Tibial nerve (tissue), 4 donors: ENCODE measurements at regions not wholly inside any gene's neighbourhood (a gene's known extent, or its start where the extent isn't known, plus 50 kb on each side); places are given as distances from the start of the nearest gene placed in this dataset.

ENCODE experiments used
- DNase-seq, 2 donors: peaks; one replicate each; pipeline ENCODE4 v3.0.0-alpha.2; 2019; ENCODE audit warnings: low spot score in 2 of 2
- H3K27ac ChIP-seq, 4 donors: fragments of 200-600 bp; sonication (generic) in 3 of 4; one replicate each; pipeline ENCODE4 v1.5.1; 2017 to 2019; ENCODE audit warnings: mild to moderate bottlenecking in 1 of 4
- H3K27me3 ChIP-seq, 2 donors: fragments of 200-600 bp; sonication (generic) in 1 of 2; one replicate each; pipeline versions ENCODE4 v1.5.1 to v1.6.0; 2017 to 2019
- H3K36me3 ChIP-seq, 3 donors: fragments of 200-600 bp; sonication (generic); one replicate each; pipeline ENCODE4 v1.5.1; 2018 to 2019
- H3K4me1 ChIP-seq, 4 donors: fragments of 200-600 bp; sonication (generic) in 3 of 4; one replicate each; pipeline ENCODE4 v1.5.1; 2017 to 2019
- H3K4me3 ChIP-seq, 4 donors: fragments of 200-600 bp; sonication (generic) in 3 of 4; one replicate each; pipeline ENCODE4 v1.5.1; 2017 to 2019; ENCODE audit warnings: mild to moderate bottlenecking in 1 of 4, moderate library complexity in 1 of 4
- H3K9me3 ChIP-seq, 4 donors: fragments of 200-600 bp; sonication (generic) in 3 of 4; one replicate each; pipeline ENCODE4 v1.5.1; 2017 to 2019
- CTCF ChIP-seq, 5 experiments: fragments of 200-600 bp in 3 of 5; fragments of 450-650 bp in 2 of 5; sonication (generic) in 3 of 5; IDR thresholded peaks; one replicate each; pipeline ENCODE4 v1.5.1; 2016 to 2019; ENCODE audit warnings: antibody characterized with exemption in 5 of 5, mild to moderate bottlenecking in 3 of 5, moderate library complexity in 2 of 5
- EP300 ChIP-seq, 2 donors: sonication (generic); formaldehyde crosslinking; IDR thresholded peaks; one replicate each; pipeline ENCODE4 v1.6.1; 2017; ENCODE audit warnings: antibody characterized with exemption in 2 of 2, mild to moderate bottlenecking in 1 of 2
- POLR2A ChIP-seq, 2 donors: fragments of 450-650 bp; IDR thresholded peaks; one replicate each; pipeline ENCODE4 v1.6.1; 2017; ENCODE audit warnings: antibody characterized with exemption in 2 of 2, mild to moderate bottlenecking in 2 of 2, moderate library complexity in 2 of 2
- WGBS, 2 donors: methylation state at CpG; one replicate each; pipeline ENCODE4 v1.1.5; 2018; 5-methylcytosine and 5-hydroxymethylcytosine counted together

GRCh38 chr3:5035113-5035512, 55.9 kb downstream of the BHLHE40 start:
- Histone ChIP-seq H3K9me3 (no peaks in the 10 kb centered on the region), H3K4me3 (no peak overlapping the region), H3K36me3 (no peaks in the 10 kb centered on the region), H3K4me1 (no peaks in the 10 kb centered on the region), H3K27ac (no peak overlapping the region), H3K27me3 (no peaks in the 10 kb centered on the region)
- TF ChIP-seq EP300 (IDR thresholded peaks at IDR 0.05) (no peak), POLR2A (IDR thresholded peaks at IDR 0.05) (no peak), CTCF (IDR thresholded peaks at IDR 0.05) (no peak)
- 71 to 85% methylated on average over 1 of the region's 1 CpG for WGBS, 2 donors
- DNase-seq, result no peak

GRCh38 chr3:5035692-5036391, 56.6 kb downstream of the BHLHE40 start:
- no peak overlapping the region for H3K4me3 ChIP-seq
- no peak overlapping the region for H3K27ac ChIP-seq
- TF ChIP-seq EP300 (IDR thresholded peaks at IDR 0.05) (no peak), POLR2A (IDR thresholded peaks at IDR 0.05) (no peak), CTCF (IDR thresholded peaks at IDR 0.05) (no peak)
- no peaks in the 10 kb centered on the region for H3K27me3 ChIP-seq
- no peaks in the 10 kb centered on the region for H3K36me3 ChIP-seq
- WGBS, 2 donors, result 89 to 90% methylated on average over 13 of the region's 13 CpGs
- no peak for DNase-seq
- no peaks in the 10 kb centered on the region for H3K4me1 ChIP-seq
- H3K9me3 ChIP-seq, result no peaks in the 10 kb centered on the region

GRCh38 chr3:5036392-5036766, 57.1 kb downstream of the BHLHE40 start:
- DNase-seq, result no peak
- no peak for TF ChIP-seq EP300 (IDR thresholded peaks at IDR 0.05)
- Histone ChIP-seq H3K4me3 (no peak overlapping the region), H3K9me3 (no peaks in the 10 kb centered on the region), H3K27me3 (no peaks in the 10 kb centered on the region), H3K4me1 (no peaks in the 10 kb centered on the region), H3K27ac (no peak overlapping the region), H3K36me3 (no peaks in the 10 kb centered on the region)
- WGBS, 2 donors, result 73 to 80% methylated on average over 2 of the region's 2 CpGs

GRCh38 chr3:5036858-5037257, 57.6 kb downstream of the BHLHE40 start:
- no peaks in the 10 kb centered on the region for H3K4me1 ChIP-seq
- H3K27ac ChIP-seq, result no peak overlapping the region
- no peak for DNase-seq
- WGBS, 2 donors, result 85 to 86% methylated on average over 5 of the region's 5 CpGs
- H3K36me3 ChIP-seq, result no peaks in the 10 kb centered on the region
- H3K27me3 ChIP-seq, result no peaks in the 10 kb centered on the region
- no peak for TF ChIP-seq EP300 (IDR thresholded peaks at IDR 0.05)
- no peak for TF ChIP-seq POLR2A (IDR thresholded peaks at IDR 0.05)
- TF ChIP-seq CTCF (IDR thresholded peaks at IDR 0.05), result no peak
- no peak overlapping the region for H3K4me3 ChIP-seq
- no peaks in the 10 kb centered on the region for H3K9me3 ChIP-seq

GRCh38 chr3:5039585-5039984, 60.3 kb downstream of the BHLHE40 start:
- no peaks in the 10 kb centered on the region for H3K36me3 ChIP-seq
- H3K27ac ChIP-seq, result no peak overlapping the region
- no peak for DNase-seq
- no peak overlapping the region for H3K4me3 ChIP-seq
- H3K4me1 ChIP-seq, result no peaks in the 10 kb centered on the region
- WGBS, 2 donors, result 84 to 89% methylated on average over 2 of the region's 2 CpGs
- TF ChIP-seq EP300 (IDR thresholded peaks at IDR 0.05), result no peak
- TF ChIP-seq POLR2A (IDR thresholded peaks at IDR 0.05), result no peak
- no peak for TF ChIP-seq CTCF (IDR thresholded peaks at IDR 0.05)
- H3K9me3 ChIP-seq, result no peaks in the 10 kb centered on the region
- no peaks in the 10 kb centered on the region for H3K27me3 ChIP-seq

GRCh38 chr3:5041315-5041714, 62.1 kb downstream of the BHLHE40 start:
- Histone ChIP-seq H3K27ac (no peak overlapping the region), H3K4me3 (no peak overlapping the region), H3K9me3 (no peaks in the 10 kb centered on the region), H3K36me3 (no peaks in the 10 kb centered on the region), H3K4me1 (no peaks in the 10 kb centered on the region), H3K27me3 (no peaks in the 10 kb centered on the region)
- no peak for TF ChIP-seq EP300 (IDR thresholded peaks at IDR 0.05)
- TF ChIP-seq CTCF (IDR thresholded peaks at IDR 0.05), result no peak
- TF ChIP-seq POLR2A (IDR thresholded peaks at IDR 0.05), result no peak
- no peak for DNase-seq
- 59 to 81% methylated on average over 4 of the region's 4 CpGs for WGBS, 2 donors
